Neutrophil (primary cell): ENCODE measurements at regions not wholly inside any gene's neighbourhood (a gene's known extent, or its start where the extent isn't known, plus 50 kb on each side); places are given as distances from the start of the nearest gene placed in this dataset.

ENCODE experiments used
- H3K27ac ChIP-seq: fragments of 200-600 bp; sonication (generic); 2 replicates; pipeline ENCODE4 v1.5.1; 2016; ENCODE audit warnings: mild to moderate bottlenecking, moderate library complexity
- H3K27me3 ChIP-seq: fragments of 200-600 bp; sonication (generic); 2 replicates; pipeline ENCODE4 v1.6.0; 2016; ENCODE audit warnings: mild to moderate bottlenecking
- H3K36me3 ChIP-seq: fragments of 200-600 bp; sonication (generic); 2 replicates; pipeline ENCODE4 v1.5.1; 2017
- H3K4me1 ChIP-seq, 2 experiments: fragments of 200-600 bp in 1 of 2; sonication (generic) in 1 of 2; 1 replicate in 1 of 2; 2 replicates in 1 of 2; pipeline versions ENCODE4 v1.5.1 to v1.6.1; 2013 to 2016; ENCODE audit warnings: low read depth in 1 of 2, low read length in 1 of 2, mild to moderate bottlenecking in 1 of 2, moderate library complexity in 1 of 2; ENCODE audit not compliant: control insufficient read depth in 1 of 2, insufficient read depth in 1 of 2
- H3K4me3 ChIP-seq, 2 experiments: fragments of 200-600 bp in 1 of 2; sonication (generic) in 1 of 2; 1 replicate in 1 of 2; 2 replicates in 1 of 2; pipeline ENCODE4 v1.5.1; 2013 to 2016; ENCODE audit warnings: low read depth in 1 of 2, low read length in 1 of 2, mild to moderate bottlenecking in 1 of 2, moderate library complexity in 1 of 2
- H3K9me3 ChIP-seq: fragments of 200-600 bp; sonication (generic); 2 replicates; pipeline ENCODE4 v1.5.1; 2016
- CTCF ChIP-seq: fragments of 200-600 bp; sonication (generic); IDR thresholded peaks from 2 replicates; pipeline ENCODE4 v1.5.1; 2016; ENCODE audit warnings: antibody characterized with exemption

GRCh38 chr21:15257646-15258045 is 192.8 kb upstream of the NRIP1 start:
- Histone ChIP-seq H3K9me3 (no peaks in the 10 kb centered on the region), H3K4me1 (no peaks in the 10 kb centered on the region), H3K4me3 (no peak overlapping the region), H3K27ac (no peak overlapping the region), H3K27me3 (no peaks in the 10 kb centered on the region), H3K36me3 (no peaks in the 10 kb centered on the region)
- no peak for TF ChIP-seq CTCF

- no peak overlapping the region for H3K27ac ChIP-seq
- H3K4me1 ChIP-seq = no peaks in the 10 kb centered on the region
- no peaks in the 10 kb centered on the region for H3K27me3 ChIP-seq
- TF ChIP-seq CTCF = no peak
- H3K36me3 ChIP-seq = no peaks in the 10 kb centered on the region
- no peak overlapping the region for H3K4me3 ChIP-seq
- H3K9me3 ChIP-seq = no peaks in the 10 kb centered on the region
Measured at GRCh38 chr21:15259824-15260223, 195.0 kb upstream of the NRIP1 start.

- no peaks in the 10 kb centered on the region for H3K36me3 ChIP-seq
- no peaks in the 10 kb centered on the region for H3K4me1 ChIP-seq
- no peak overlapping the region for H3K27ac ChIP-seq
- TF ChIP-seq CTCF = no peak
- H3K27me3 ChIP-seq = no peaks in the 10 kb centered on the region
- H3K9me3 ChIP-seq = no peaks in the 10 kb centered on the region
- H3K4me3 ChIP-seq = no peak overlapping the region
Measured at GRCh38 chr21:15260604-15261003, 195.8 kb upstream of the NRIP1 start.

- TF ChIP-seq CTCF = no peak
- Histone ChIP-seq H3K4me1 (no peaks in the 10 kb centered on the region), H3K27ac (no peak overlapping the region), H3K4me3 (no peak overlapping the region), H3K27me3 (no peaks in the 10 kb centered on the region), H3K9me3 (no peaks in the 10 kb centered on the region), H3K36me3 (no peaks in the 10 kb centered on the region)
Measured at GRCh38 chr21:15264084-15264665, 199.4 kb upstream of the NRIP1 start.

GRCh38 chr21:15272171-15272570 is 207.4 kb upstream of the NRIP1 start:
- Histone ChIP-seq H3K27me3 (no peaks in the 10 kb centered on the region), H3K4me3 (no peak overlapping the region), H3K36me3 (no peaks in the 10 kb centered on the region), H3K9me3 (no peaks in the 10 kb centered on the region), H3K27ac (no peak overlapping the region), H3K4me1 (no peaks in the 10 kb centered on the region)
- no peak for TF ChIP-seq CTCF

GRCh38 chr21:15272591-15272990 is 207.8 kb upstream of the NRIP1 start:
- Histone ChIP-seq H3K27me3 (no peaks in the 10 kb centered on the region), H3K4me1 (no peaks in the 10 kb centered on the region), H3K27ac (no peak overlapping the region), H3K36me3 (no peaks in the 10 kb centered on the region), H3K9me3 (no peaks in the 10 kb centered on the region), H3K4me3 (no peak overlapping the region)
- TF ChIP-seq CTCF = no peak
